ENCODE measurements at regions not wholly inside any gene's neighbourhood (a gene's known extent, or its start where the extent isn't known, plus 50 kb on each side); places are given as distances from the start of the nearest gene placed in this dataset.

GRCh38 chr2:190765386-190766173 lies 115.0 kb upstream of the GLS start:
- Histone ChIP-seq H3K36me3 (no peaks in the 10 kb centered on the region), H3K27me3 (no peaks in the 10 kb centered on the region), H3K4me1 (no peaks in the 10 kb centered on the region), H3K27ac (no peak overlapping the region), H3K9me3 (no peaks in the 10 kb centered on the region), H3K4me3 (replicated peaks in 1 of 3) (no peak overlapping the region)
- WGBS, 2 donors: 90 to 93% methylated on average over 7 of the region's 7 CpGs
- intact Hi-C loops (cut with DNase I): no loop called here
- no peak for DNase-seq
- TF ChIP-seq CTCF (IDR thresholded peaks at IDR 0.05) (no peak), POLR2A (IDR thresholded peaks at IDR 0.05) (no peak)

DNA sequence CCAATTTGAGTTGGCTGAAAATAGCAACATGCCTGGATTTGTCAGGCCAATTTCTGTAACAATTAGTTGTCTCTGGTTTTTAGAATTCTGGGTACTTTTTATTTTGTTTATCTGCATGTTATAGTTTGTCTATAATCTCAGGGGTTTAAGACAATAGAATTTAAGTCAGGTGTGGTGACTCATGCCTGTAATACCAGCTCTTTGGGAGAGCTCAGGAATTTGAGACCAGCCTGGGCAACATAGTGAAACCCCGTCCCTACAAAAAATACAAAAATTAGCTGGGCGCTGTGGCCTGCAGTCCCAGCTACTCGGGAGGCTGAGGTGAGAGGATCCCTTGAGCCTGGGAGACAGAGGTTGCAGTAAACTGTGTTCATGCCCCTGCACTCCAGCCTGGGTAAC lies 114.4 kb upstream of the GLS start:
- Histone ChIP-seq H3K27me3 (no peaks in the 10 kb centered on the region), H3K36me3 (no peaks in the 10 kb centered on the region), H3K4me3 (replicated peaks in 1 of 3) (no peak overlapping the region), H3K4me1 (no peaks in the 10 kb centered on the region), H3K9me3 (no peaks in the 10 kb centered on the region), H3K27ac (no peak overlapping the region)
- WGBS, 2 donors: 92 to 94% methylated on average over 3 of the region's 3 CpGs
- DNase-seq: no peak
- intact Hi-C loops (cut with DNase I): no loop called here
- TF ChIP-seq POLR2A (IDR thresholded peaks at IDR 0.05): no peak
- TF ChIP-seq CTCF (IDR thresholded peaks at IDR 0.05): no peak

DNA sequence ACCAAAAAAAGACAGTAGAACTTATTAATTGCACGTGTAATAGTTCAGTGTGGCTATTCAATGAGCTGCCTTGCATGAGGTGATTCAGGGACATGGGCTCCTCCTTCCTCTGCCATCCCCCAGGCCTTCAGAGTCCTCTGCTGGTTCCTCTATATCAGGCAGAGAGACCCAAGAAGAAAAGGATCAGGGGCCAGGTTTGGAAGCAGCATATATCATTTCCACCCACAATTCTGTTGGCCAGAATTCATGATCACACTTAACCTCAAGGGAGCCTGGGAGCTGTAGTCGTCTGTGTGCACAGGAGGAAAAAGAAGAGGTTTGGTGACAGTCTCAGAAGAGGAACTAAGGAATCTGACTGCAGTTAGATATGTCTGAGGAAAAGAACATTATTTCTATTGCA lies 114.0 kb upstream of the GLS start:
- Histone ChIP-seq H3K4me1 (no peaks in the 10 kb centered on the region), H3K9me3 (no peaks in the 10 kb centered on the region), H3K36me3 (no peaks in the 10 kb centered on the region), H3K4me3 (replicated peaks in 1 of 3) (no peak overlapping the region), H3K27me3 (no peaks in the 10 kb centered on the region), H3K27ac (no peak overlapping the region)
- 62 to 63% methylated on average over 2 of the region's 2 CpGs for WGBS, 2 donors
- DNase-seq: no peak
- TF ChIP-seq CTCF (IDR thresholded peaks at IDR 0.05) (no peak), POLR2A (IDR thresholded peaks at IDR 0.05) (no peak)
- intact Hi-C loops (cut with DNase I): no loop called here

DNA sequence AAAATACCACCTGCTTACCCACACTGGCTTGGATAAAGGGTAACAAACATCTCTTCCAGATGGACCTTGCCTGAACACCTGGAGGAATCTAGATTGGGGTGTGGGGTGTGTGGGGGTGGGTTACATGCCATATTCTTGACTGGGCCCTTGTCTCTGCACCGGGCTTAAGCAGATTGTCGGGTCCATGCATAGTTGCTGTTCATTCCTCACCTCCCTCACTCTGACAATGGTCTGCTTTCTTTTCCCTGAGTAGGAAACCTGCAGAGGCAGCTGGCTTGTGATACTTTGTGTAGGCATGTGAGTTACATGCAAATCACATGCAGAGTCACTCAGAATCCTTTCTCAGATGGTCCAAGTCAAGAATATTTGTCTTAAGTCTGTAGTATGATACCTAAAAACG lies 112.8 kb upstream of the GLS start:
- TF ChIP-seq CTCF (IDR thresholded peaks at IDR 0.05) (no peak), POLR2A (IDR thresholded peaks at IDR 0.05) (no peak)
- no peaks in the 10 kb centered on the region for H3K9me3 ChIP-seq
- no peaks in the 10 kb centered on the region for H3K4me1 ChIP-seq
- no peak for DNase-seq
- intact Hi-C loops (cut with DNase I): no loop called here
- H3K27me3 ChIP-seq: no peaks in the 10 kb centered on the region
- H3K4me3 ChIP-seq (replicated peaks in 1 of 3): no peak overlapping the region
- H3K27ac ChIP-seq: no peak overlapping the region
- 60 to 72% methylated on average over 3 of the region's 3 CpGs for WGBS, 2 donors
- H3K36me3 ChIP-seq: no peaks in the 10 kb centered on the region

DNA sequence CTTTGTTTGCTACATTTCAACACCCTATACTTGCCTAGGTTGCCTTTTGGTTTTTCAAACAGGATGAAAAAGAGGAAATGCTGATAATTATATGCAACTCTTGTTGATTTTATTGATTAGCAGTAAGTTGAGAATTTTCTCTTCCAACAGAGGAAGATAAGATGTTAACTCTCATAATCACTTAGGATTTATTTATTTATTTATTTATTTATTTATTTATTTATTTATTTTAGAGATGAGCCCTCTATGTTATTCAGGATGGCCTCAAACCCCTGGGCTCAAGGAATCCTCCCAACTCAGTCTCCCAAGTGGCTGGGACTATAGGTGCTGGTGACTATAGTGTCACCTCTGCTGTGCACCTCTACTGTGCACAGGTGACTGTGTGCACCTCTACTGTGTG lies 111.4 kb upstream of the GLS start:
- Histone ChIP-seq H3K9me3 (no peaks in the 10 kb centered on the region), H3K36me3 (no peaks in the 10 kb centered on the region), H3K27me3 (no peaks in the 10 kb centered on the region), H3K4me3 (replicated peaks in 1 of 3) (no peak overlapping the region), H3K4me1 (no peaks in the 10 kb centered on the region), H3K27ac (no peak overlapping the region)
- TF ChIP-seq CTCF (IDR thresholded peaks at IDR 0.05): no peak
- no peak for TF ChIP-seq POLR2A (IDR thresholded peaks at IDR 0.05)
- intact Hi-C loops (cut with DNase I): no loop called here
- DNase-seq: no peak
